OCI-LY7 (cell line): ENCODE measurements at regions not wholly inside any gene's neighbourhood (a gene's known extent, or its start where the extent isn't known, plus 50 kb on each side); places are given as distances from the start of the nearest gene placed in this dataset.

Source experiments
- BruUV-seq: library from RNA; stranded (reverse); fragments of 400-500 nt; replicated peaks from 2 replicates; lab custom pipeline; 2021; lab: Mats Ljungman, UMichigan
- CTCF ChIA-PET: fragments of 300-600 bp; sonication (Branson Sonifier 250); formaldehyde crosslinking; loops from one replicate; lab custom pipeline; 2022; ENCODE audit warnings: antibody characterized with exemption; ENCODE audit not compliant: unreplicated experiment; lab: Charles Lee
- POLR2A ChIA-PET: fragments of 300-600 bp; sonication (Branson Sonifier 250); formaldehyde crosslinking; loops from one replicate; lab custom pipeline; 2022; ENCODE audit warnings: antibody characterized with exemption; lab: Charles Lee
- DNase-seq: peaks from one replicate; pipeline ENCODE4 v3.0.0-alpha.2; 2015; ENCODE audit warnings: low spot score
- H2AFZ ChIP-seq: fragments of 200-600 bp; sonication (generic), shearing (Covaris generic); 2 replicates; pipeline ENCODE4 v1.6.1; 2014; ENCODE audit warnings: mild to moderate bottlenecking, antibody characterized with exemption, low read length, moderate library complexity
- H3K27ac ChIP-seq: fragments of 200-600 bp; sonication (generic); 2 replicates; pipeline ENCODE4 v1.5.1; 2014; ENCODE audit warnings: mixed run types, low read depth, mild to moderate bottlenecking, moderate library complexity, low read length, inconsistent platforms; ENCODE audit not compliant: poor library complexity, severe bottlenecking
- H3K36me3 ChIP-seq: fragments of 200-600 bp; sonication (generic); 2 replicates; pipeline ENCODE4 v1.6.1; 2014; ENCODE audit warnings: mild to moderate bottlenecking, antibody characterized with exemption, low read length, moderate library complexity, mixed read lengths; ENCODE audit not compliant: insufficient read depth
- H3K4me1 ChIP-seq: fragments of 200-600 bp; sonication (generic); 2 replicates; pipeline ENCODE4 v1.5.1; 2014; ENCODE audit warnings: mild to moderate bottlenecking, low read length; ENCODE audit not compliant: insufficient read depth, poor library complexity, severe bottlenecking
- H3K4me2 ChIP-seq: fragments of 200-600 bp; sonication (generic); 2 replicates; pipeline ENCODE4 v1.6.1; 2014; ENCODE audit warnings: mild to moderate bottlenecking, low read length
- H3K4me3 ChIP-seq: fragments of 200-600 bp; sonication (generic); 2 replicates; pipeline ENCODE4 v1.5.1; 2014; ENCODE audit warnings: mild to moderate bottlenecking, low read depth, low read length; ENCODE audit not compliant: poor library complexity, severe bottlenecking
- H3K79me2 ChIP-seq: fragments of 200-600 bp; sonication (generic); 2 replicates; pipeline ENCODE4 v1.6.1; 2016; ENCODE audit warnings: low read depth, mild to moderate bottlenecking, low read length, moderate library complexity, mixed read lengths; ENCODE audit not compliant: insufficient read depth
- H3K9me2 ChIP-seq: fragments of 200-600 bp; sonication (generic); 2 replicates; pipeline ENCODE4 v1.6.1; 2016; ENCODE audit warnings: mild to moderate bottlenecking, low read length, mixed read lengths; ENCODE audit not compliant: insufficient read depth
- H3K9me3 ChIP-seq: fragments of 200-600 bp; sonication (generic); 2 replicates; pipeline ENCODE4 v1.6.1; 2014; ENCODE audit warnings: mild to moderate bottlenecking, mixed run types, low read length, mixed read lengths
- H4K20me1 ChIP-seq: fragments of 200-600 bp; sonication (generic); 2 replicates; pipeline ENCODE4 v1.6.1; 2014; ENCODE audit warnings: mild to moderate bottlenecking, antibody characterized with exemption, low read length, moderate library complexity, mixed read lengths; ENCODE audit not compliant: insufficient read depth
- CTCF ChIP-seq: fragments of 200-600 bp; sonication (generic); conservative IDR thresholded peaks from 2 replicates; pipeline ENCODE4 v1.5.1; 2014; ENCODE audit warnings: mild to moderate bottlenecking, antibody characterized with exemption, low read length, moderate library complexity, mixed read lengths
- EZH2phosphoT487 ChIP-seq: fragments of 200-600 bp; sonication (generic); IDR thresholded peaks from 2 replicates; pipeline ENCODE4 v1.6.1; 2018; ENCODE audit warnings: low read depth, borderline replicate concordance, mild to moderate bottlenecking, mixed run types, antibody characterized with exemption, low read length, moderate library complexity, mixed read lengths
- intact Hi-C: fragments of 100-400 bp; cut with micrococcal nuclease; formaldehyde crosslinking; loops from one replicate; pipeline ENCODE4 v1.10.0; 2022; ENCODE audit not compliant: unreplicated experiment

GRCh38 chr13:20344836-20345490, 112.8 kb upstream of the GJB6 start:
- Histone ChIP-seq H3K4me1 (no peaks in the 10 kb centered on the region), H3K36me3 (no peaks in the 10 kb centered on the region), H2AFZ (no peak overlapping the region), H3K79me2 (no peaks in the 10 kb centered on the region), H3K9me2 (no peaks in the 10 kb centered on the region), H4K20me1 (no peaks in the 10 kb centered on the region), H3K27ac (no peak overlapping the region), H3K4me3 (no peak overlapping the region), H3K4me2 (no peak overlapping the region), H3K9me3 (no peaks in the 10 kb centered on the region)
- no TSS peak for BruUV-seq
- intact Hi-C loops, result no loop called here
- no peak for TF ChIP-seq EZH2phosphoT487
- TF ChIP-seq CTCF, result no peak
- DNase-seq, result no peak
- ChIA-PET CTCF (no interaction called here), POLR2A (no interaction called here)

- no peaks in the 10 kb centered on the region for H3K4me1 ChIP-seq
- ChIA-PET POLR2A (no interaction called here), CTCF (no interaction called here)
- H3K9me2 ChIP-seq, result no peaks in the 10 kb centered on the region
- intact Hi-C loops, result no loop called here
- H3K4me3 ChIP-seq, result no peak overlapping the region
- TF ChIP-seq EZH2phosphoT487 (no peak), CTCF (no peak)
- no peak for DNase-seq
- no peak overlapping the region for H3K27ac ChIP-seq
- no peaks in the 10 kb centered on the region for H3K79me2 ChIP-seq
- H3K36me3 ChIP-seq, result no peaks in the 10 kb centered on the region
- no peaks in the 10 kb centered on the region for H4K20me1 ChIP-seq
- no peak overlapping the region for H3K4me2 ChIP-seq
- BruUV-seq, result no TSS peak
- H3K9me3 ChIP-seq, result no peaks in the 10 kb centered on the region
- no peak overlapping the region for H2AFZ ChIP-seq
Observed at GRCh38 chr13:20342311-20342710, 110.2 kb upstream of the GJB6 start.

- no peak overlapping the region for H3K4me3 ChIP-seq
- H3K4me1 ChIP-seq, result no peaks in the 10 kb centered on the region
- H3K4me2 ChIP-seq, result no peak overlapping the region
- ChIA-PET POLR2A (no interaction called here), CTCF (no interaction called here)
- no peak for DNase-seq
- H2AFZ ChIP-seq, result no peak overlapping the region
- no peak for TF ChIP-seq CTCF
- no peak for TF ChIP-seq EZH2phosphoT487
- BruUV-seq, result no TSS peak
- H3K27ac ChIP-seq, result no peak overlapping the region
- H3K36me3 ChIP-seq, result no peaks in the 10 kb centered on the region
- no peaks in the 10 kb centered on the region for H3K79me2 ChIP-seq
- no peaks in the 10 kb centered on the region for H3K9me2 ChIP-seq
- H3K9me3 ChIP-seq, result no peaks in the 10 kb centered on the region
- H4K20me1 ChIP-seq, result no peaks in the 10 kb centered on the region
- intact Hi-C loops, result no loop called here
Observed at GRCh38 chr13:20340759-20341171, 108.6 kb upstream of the GJB6 start.
